Gastrocnemius medialis (tissue), 4 donors: ENCODE measurements at regions not wholly inside any gene's neighbourhood (a gene's known extent, or its start where the extent isn't known, plus 50 kb on each side); places are given as distances from the start of the nearest gene placed in this dataset.

ENCODE experiments used
- ATAC-seq, 2 donors: fragments of 150-250 bp; one replicate each; pipeline ENCODE4 v1.9.1; 2016
- DNase-seq, 2 donors: peaks; one replicate each; pipeline ENCODE4 v3.0.0-alpha.2; 2019
- H3K27ac ChIP-seq, 4 donors: fragments of 200-600 bp; sonication (generic); 1 replicate in 1 of 4; 2 replicates in 3 of 4; pipeline ENCODE4 v1.5.1; 2016 to 2018; ENCODE audit warnings: mild to moderate bottlenecking in 2 of 4, moderate library complexity in 1 of 4
- H3K27me3 ChIP-seq, 3 donors: fragments of 200-600 bp; sonication (generic) in 2 of 3; 1 replicate in 1 of 3; 2 replicates in 2 of 3; pipeline versions ENCODE4 v1.5.1 to v1.6.0; 2016 to 2019; ENCODE audit warnings: mild to moderate bottlenecking in 1 of 3, moderate library complexity in 1 of 3
- H3K36me3 ChIP-seq, 2 donors: fragments of 200-600 bp; sonication (generic) in 1 of 2; one replicate each; pipeline ENCODE4 v1.5.1; 2017 to 2018
- H3K4me1 ChIP-seq, 2 donors: fragments of 200-600 bp; sonication (generic) in 1 of 2; one replicate each; pipeline ENCODE4 v1.5.1; 2016 to 2017; ENCODE audit warnings: mild to moderate bottlenecking in 2 of 2
- H3K4me3 ChIP-seq, 4 donors: fragments of 200-600 bp; sonication (generic) in 3 of 4; 1 replicate in 1 of 4; 2 replicates in 3 of 4; pipeline ENCODE4 v1.5.1; 2016 to 2019; ENCODE audit warnings: mild to moderate bottlenecking in 2 of 4
- H3K9me3 ChIP-seq, 3 donors: fragments of 200-600 bp; sonication (generic) in 2 of 3; 1 replicate in 1 of 3; 2 replicates in 2 of 3; pipeline ENCODE4 v1.5.1; 2016 to 2019
- CTCF ChIP-seq, 5 experiments: fragments of 450-650 bp in 3 of 5; fragments of 200-600 bp in 2 of 5; sonication (generic) in 2 of 5; IDR thresholded peaks in 4 of 5; conservative IDR thresholded peaks in 1 of 5; 1 replicate in 4 of 5; 2 replicates in 1 of 5; pipeline ENCODE4 v1.5.1; 2016 to 2019; ENCODE audit warnings: antibody characterized with exemption in 5 of 5, mild to moderate bottlenecking in 3 of 5, moderate library complexity in 3 of 5
- POLR2A ChIP-seq, 2 donors: fragments of 450-650 bp; IDR thresholded peaks; one replicate each; pipeline ENCODE4 v1.6.1; 2017; ENCODE audit warnings: antibody characterized with exemption in 2 of 2, mild to moderate bottlenecking in 2 of 2, moderate library complexity in 2 of 2
- in situ Hi-C, 4 donors: fragments of 200-750 bp; cut with MboI; loops; one replicate each; pipeline versions ENCODE4 v1.15.0 to v1.8.0; 2017; ENCODE audit warnings: low sequenced_read_pairs in 4 of 4
- intact Hi-C: fragments of 100-400 bp; cut with DNase I; formaldehyde crosslinking; loops from one replicate; pipeline ENCODE4 v1.15.1; 2023; ENCODE audit warnings: low total_unique reads

- Histone ChIP-seq H3K9me3 (no peaks in the 10 kb centered on the region), H3K4me3 (no peak overlapping the region), H3K4me1 (no peaks in the 10 kb centered on the region), H3K27me3 (peaks cover 0 to 5% (median 0%) of the 10 kb centered on the region in 3 donors), H3K27ac (no peak overlapping the region), H3K36me3 (no peaks in the 10 kb centered on the region)
- intact Hi-C loops (no loop called here), in situ Hi-C loops (no loop called here)
- TF ChIP-seq POLR2A (IDR thresholded peaks at IDR 0.05) (no peak), CTCF (IDR thresholded peaks at IDR 0.05 in 4 of 5, conservative IDR thresholded peaks at IDR 0.05 in 1 of 5) (no peak)
- no peak for DNase-seq
- no peak for ATAC-seq
Observed at GRCh38 chr16:86398622-86399021, 111.7 kb upstream of the FOXF1 start.

- Histone ChIP-seq H3K9me3 (no peaks in the 10 kb centered on the region), H3K4me3 (no peak overlapping the region), H3K27ac (no peak overlapping the region), H3K27me3 (peaks cover 0 to 15% (median 8%) of the 10 kb centered on the region in 3 donors), H3K4me1 (no peaks in the 10 kb centered on the region), H3K36me3 (no peaks in the 10 kb centered on the region)
- ATAC-seq (no peak), DNase-seq (no peak)
- in situ Hi-C loops: no loop called here
- TF ChIP-seq POLR2A (IDR thresholded peaks at IDR 0.05): no peak
- no peak for TF ChIP-seq CTCF (IDR thresholded peaks at IDR 0.05 in 4 of 5, conservative IDR thresholded peaks at IDR 0.05 in 1 of 5)
- intact Hi-C loops: no loop called here
Observed at GRCh38 chr16:86401126-86401525, 109.2 kb upstream of the FOXF1 start.

- in situ Hi-C loops: no loop called here
- intact Hi-C loops: no loop called here
- H3K27me3 ChIP-seq: peaks cover 0 to 15% (median 11%) of the 10 kb centered on the region in 3 donors
Observed at GRCh38 chr16:86403085-86403484, 107.2 kb upstream of the FOXF1 start.

GRCh38 chr16:86403541-86404163 lies 106.7 kb upstream of the FOXF1 start:
- Histone ChIP-seq H3K4me1 (no peaks in the 10 kb centered on the region), H3K4me3 (no peak overlapping the region), H3K9me3 (no peaks in the 10 kb centered on the region), H3K27me3 (peaks cover 0 to 12% (median 11%) of the 10 kb centered on the region in 3 donors), H3K27ac (no peak overlapping the region), H3K36me3 (no peaks in the 10 kb centered on the region)
- ATAC-seq: no peak
- TF ChIP-seq CTCF (IDR thresholded peaks at IDR 0.05 in 4 of 5, conservative IDR thresholded peaks at IDR 0.05 in 1 of 5) (no peak), POLR2A (IDR thresholded peaks at IDR 0.05) (no peak)
- no peak for DNase-seq
- in situ Hi-C loops (no loop called here), intact Hi-C loops (no loop called here)

More at GRCh38 chr16:86403085-86403484, 107.2 kb upstream of the FOXF1 start:
- DNase-seq (no peak), ATAC-seq (no peak)
- Histone ChIP-seq H3K4me3 (no peak overlapping the region), H3K27ac (no peak overlapping the region), H3K4me1 (no peaks in the 10 kb centered on the region), H3K36me3 (no peaks in the 10 kb centered on the region), H3K9me3 (no peaks in the 10 kb centered on the region)
- TF ChIP-seq CTCF (IDR thresholded peaks at IDR 0.05 in 4 of 5, conservative IDR thresholded peaks at IDR 0.05 in 1 of 5) (no peak), POLR2A (IDR thresholded peaks at IDR 0.05) (no peak)

- intact Hi-C loops: no loop called here
- Histone ChIP-seq H3K4me1 (no peaks in the 10 kb centered on the region), H3K27ac (no peak overlapping the region), H3K9me3 (no peaks in the 10 kb centered on the region), H3K27me3 (peaks cover 0 to 12% (median 11%) of the 10 kb centered on the region in 3 donors), H3K4me3 (no peak overlapping the region), H3K36me3 (no peaks in the 10 kb centered on the region)
- TF ChIP-seq CTCF (IDR thresholded peaks at IDR 0.05 in 4 of 5, conservative IDR thresholded peaks at IDR 0.05 in 1 of 5): no peak
- no peak for TF ChIP-seq POLR2A (IDR thresholded peaks at IDR 0.05)
- DNase-seq (no peak), ATAC-seq (no peak)
- in situ Hi-C loops: no loop called here
Observed at GRCh38 chr16:86404678-86405077, 105.6 kb upstream of the FOXF1 start.
